ENCODE measurements at regions not wholly inside any gene's neighbourhood (a gene's known extent, or its start where the extent isn't known, plus 50 kb on each side); places are given as distances from the start of the nearest gene placed in this dataset.

GRCh38 chr4:93888308-93888707 is 59.8 kb downstream of the ATOH1 start:
- H3K27me3 ChIP-seq (ENCODE audit: control insufficient read depth in 3 of 3, insufficient read depth in 3 of 3, low read depth in 1 of 3, low read length in 3 of 3): no peaks in the 10 kb centered on the region
- DNase-seq (ENCODE audit: low spot score): no peak
- no peak overlapping the region for H3K23ac ChIP-seq (ENCODE audit: low read depth, low read length, poor library complexity)
- H4K91ac ChIP-seq (ENCODE audit: low read depth, low read length, poor library complexity): no peak overlapping the region
- no peak overlapping the region for H2BK120ac ChIP-seq (ENCODE audit: low read depth, low read length)
- no peak overlapping the region for H3K14ac ChIP-seq (ENCODE audit: low read length)
- H2BK5ac ChIP-seq (ENCODE audit: low read length): no peak overlapping the region
- H2AFZ ChIP-seq (ENCODE audit: low read length): no peak overlapping the region
- no peak overlapping the region for H4K8ac ChIP-seq (ENCODE audit: low read depth, low read length)
- no peak overlapping the region for H3K4me2 ChIP-seq (ENCODE audit: insufficient read depth, low read length, poor library complexity, severe bottlenecking)
- H3K36me3 ChIP-seq (replicated peaks in 1 of 2; ENCODE audit: control insufficient read depth in 2 of 2, insufficient read depth in 2 of 2, low read length in 2 of 2): no peaks in the 10 kb centered on the region
- no peak overlapping the region for H3K27ac ChIP-seq (replicated peaks; ENCODE audit: low read length)
- H3K18ac ChIP-seq (ENCODE audit: low read length): no peak overlapping the region
- no peaks in the 10 kb centered on the region for H3K4me1 ChIP-seq (ENCODE audit: control insufficient read depth in 2 of 2, insufficient read depth in 1 of 2, low read depth in 1 of 2, low read length in 2 of 2)
- H2BK12ac ChIP-seq (ENCODE audit: low read length): no peak overlapping the region
- H2AK5ac ChIP-seq (ENCODE audit: low read depth, low read length): no peak overlapping the region
- no peak overlapping the region for H3K9ac ChIP-seq (ENCODE audit: low read depth, low read length, poor library complexity)
- H3K4me3 ChIP-seq (ENCODE audit: low read length in 2 of 2): no peak overlapping the region
- no peaks in the 10 kb centered on the region for H3K79me1 ChIP-seq (ENCODE audit: low read depth, low read length)
- no peak overlapping the region for H3K4ac ChIP-seq (ENCODE audit: low read length)
- no peaks in the 10 kb centered on the region for H3K9me3 ChIP-seq (replicated peaks in 1 of 2; ENCODE audit: control insufficient read depth in 2 of 2, insufficient read depth in 1 of 2, low read depth in 1 of 2, low read length in 2 of 2)
- H2BK15ac ChIP-seq (ENCODE audit: low read length): no peak overlapping the region

- no peaks in the 10 kb centered on the region for H3K4me1 ChIP-seq (ENCODE audit: control insufficient read depth in 2 of 2, insufficient read depth in 1 of 2, low read depth in 1 of 2, low read length in 2 of 2)
- H4K8ac ChIP-seq (ENCODE audit: low read depth, low read length): no peak overlapping the region
- DNase-seq (ENCODE audit: low spot score): no peak
- no peak overlapping the region for H3K9ac ChIP-seq (ENCODE audit: low read depth, low read length, poor library complexity)
- H2BK5ac ChIP-seq (ENCODE audit: low read length): no peak overlapping the region
- no peaks in the 10 kb centered on the region for H3K9me3 ChIP-seq (replicated peaks in 1 of 2; ENCODE audit: control insufficient read depth in 2 of 2, insufficient read depth in 1 of 2, low read depth in 1 of 2, low read length in 2 of 2)
- no peaks in the 10 kb centered on the region for H3K27me3 ChIP-seq (ENCODE audit: control insufficient read depth in 3 of 3, insufficient read depth in 3 of 3, low read depth in 1 of 3, low read length in 3 of 3)
- no peaks in the 10 kb centered on the region for H3K36me3 ChIP-seq (replicated peaks in 1 of 2; ENCODE audit: control insufficient read depth in 2 of 2, insufficient read depth in 2 of 2, low read length in 2 of 2)
- H2BK12ac ChIP-seq (ENCODE audit: low read length): no peak overlapping the region
- no peak overlapping the region for H3K4ac ChIP-seq (ENCODE audit: low read length)
- no peak overlapping the region for H3K23ac ChIP-seq (ENCODE audit: low read depth, low read length, poor library complexity)
- no peak overlapping the region for H3K4me3 ChIP-seq (ENCODE audit: low read length in 2 of 2)
- H2AFZ ChIP-seq (ENCODE audit: low read length): no peak overlapping the region
- no peak overlapping the region for H2BK120ac ChIP-seq (ENCODE audit: low read depth, low read length)
- no peak overlapping the region for H4K91ac ChIP-seq (ENCODE audit: low read depth, low read length, poor library complexity)
- H2BK15ac ChIP-seq (ENCODE audit: low read length): no peak overlapping the region
- H3K4me2 ChIP-seq (ENCODE audit: insufficient read depth, low read length, poor library complexity, severe bottlenecking): no peak overlapping the region
- H3K14ac ChIP-seq (ENCODE audit: low read length): no peak overlapping the region
- no peak overlapping the region for H3K27ac ChIP-seq (replicated peaks; ENCODE audit: low read length)
- H3K79me1 ChIP-seq (ENCODE audit: low read depth, low read length): no peaks in the 10 kb centered on the region
- H2AK5ac ChIP-seq (ENCODE audit: low read depth, low read length): no peak overlapping the region
- H3K18ac ChIP-seq (ENCODE audit: low read length): no peak overlapping the region
Observed at GRCh38 chr4:93888768-93889167, 60.2 kb downstream of the ATOH1 start.

GRCh38 chr4:93891244-93891643 is 62.7 kb downstream of the ATOH1 start:
- Histone ChIP-seq H3K18ac (ENCODE audit: low read length) (no peak overlapping the region), H3K4me2 (ENCODE audit: insufficient read depth, low read length, poor library complexity, severe bottlenecking) (no peak overlapping the region), H2BK12ac (ENCODE audit: low read length) (no peak overlapping the region), H3K36me3 (replicated peaks in 1 of 2; ENCODE audit: control insufficient read depth in 2 of 2, insufficient read depth in 2 of 2, low read length in 2 of 2) (no peaks in the 10 kb centered on the region), H4K8ac (ENCODE audit: low read depth, low read length) (no peak overlapping the region), H3K23ac (ENCODE audit: low read depth, low read length, poor library complexity) (no peak overlapping the region), H2BK5ac (ENCODE audit: low read length) (no peak overlapping the region), H3K4me3 (ENCODE audit: low read length in 2 of 2) (no peak overlapping the region), H3K79me1 (ENCODE audit: low read depth, low read length) (no peaks in the 10 kb centered on the region), H3K27ac (replicated peaks; ENCODE audit: low read length) (no peak overlapping the region), H2BK120ac (ENCODE audit: low read depth, low read length) (no peak overlapping the region), H3K9me3 (replicated peaks in 1 of 2; ENCODE audit: control insufficient read depth in 2 of 2, insufficient read depth in 1 of 2, low read depth in 1 of 2, low read length in 2 of 2) (no peaks in the 10 kb centered on the region), H2AFZ (ENCODE audit: low read length) (no peak overlapping the region), H3K27me3 (ENCODE audit: control insufficient read depth in 3 of 3, insufficient read depth in 3 of 3, low read depth in 1 of 3, low read length in 3 of 3) (no peaks in the 10 kb centered on the region), H2BK15ac (ENCODE audit: low read length) (no peak overlapping the region), H2AK5ac (ENCODE audit: low read depth, low read length) (no peak overlapping the region), H3K4me1 (ENCODE audit: control insufficient read depth in 2 of 2, insufficient read depth in 1 of 2, low read depth in 1 of 2, low read length in 2 of 2) (no peaks in the 10 kb centered on the region), H3K4ac (ENCODE audit: low read length) (no peak overlapping the region), H4K91ac (ENCODE audit: low read depth, low read length, poor library complexity) (no peak overlapping the region), H3K14ac (ENCODE audit: low read length) (no peak overlapping the region), H3K9ac (ENCODE audit: low read depth, low read length, poor library complexity) (no peak overlapping the region)
- WGBS, 2 donors (ENCODE audit: extremely low coverage in 2 of 2, insufficient read length in 2 of 2, insufficient replicate concordance in 1 of 2): no CpG with 5 or more reads among the region's 2 CpGs
- no peak for DNase-seq (ENCODE audit: low spot score)

- H3K9me3 ChIP-seq (replicated peaks in 1 of 2; ENCODE audit: control insufficient read depth in 2 of 2, insufficient read depth in 1 of 2, low read depth in 1 of 2, low read length in 2 of 2): no peaks in the 10 kb centered on the region
- H2BK12ac ChIP-seq (ENCODE audit: low read length): no peak overlapping the region
- no peak for DNase-seq (ENCODE audit: low spot score)
- no peak overlapping the region for H4K91ac ChIP-seq (ENCODE audit: low read depth, low read length, poor library complexity)
- H2AFZ ChIP-seq (ENCODE audit: low read length): no peak overlapping the region
- H2BK120ac ChIP-seq (ENCODE audit: low read depth, low read length): no peak overlapping the region
- H3K4ac ChIP-seq (ENCODE audit: low read length): no peak overlapping the region
- no peak overlapping the region for H2AK5ac ChIP-seq (ENCODE audit: low read depth, low read length)
- H3K14ac ChIP-seq (ENCODE audit: low read length): no peak overlapping the region
- H3K9ac ChIP-seq (ENCODE audit: low read depth, low read length, poor library complexity): no peak overlapping the region
- no peaks in the 10 kb centered on the region for H3K27me3 ChIP-seq (ENCODE audit: control insufficient read depth in 3 of 3, insufficient read depth in 3 of 3, low read depth in 1 of 3, low read length in 3 of 3)
- H3K23ac ChIP-seq (ENCODE audit: low read depth, low read length, poor library complexity): no peak overlapping the region
- H2BK15ac ChIP-seq (ENCODE audit: low read length): no peak overlapping the region
- no CpG with 5 or more reads among the region's 2 CpGs for WGBS, 2 donors (ENCODE audit: extremely low coverage in 2 of 2, insufficient read length in 2 of 2, insufficient replicate concordance in 1 of 2)
- H3K4me1 ChIP-seq (ENCODE audit: control insufficient read depth in 2 of 2, insufficient read depth in 1 of 2, low read depth in 1 of 2, low read length in 2 of 2): no peaks in the 10 kb centered on the region
- H3K27ac ChIP-seq (replicated peaks; ENCODE audit: low read length): no peak overlapping the region
- H3K4me3 ChIP-seq (ENCODE audit: low read length in 2 of 2): no peak overlapping the region
- H3K18ac ChIP-seq (ENCODE audit: low read length): no peak overlapping the region
- H4K8ac ChIP-seq (ENCODE audit: low read depth, low read length): no peak overlapping the region
- H3K36me3 ChIP-seq (replicated peaks in 1 of 2; ENCODE audit: control insufficient read depth in 2 of 2, insufficient read depth in 2 of 2, low read length in 2 of 2): no peaks in the 10 kb centered on the region
- no peak overlapping the region for H3K4me2 ChIP-seq (ENCODE audit: insufficient read depth, low read length, poor library complexity, severe bottlenecking)
- no peaks in the 10 kb centered on the region for H3K79me1 ChIP-seq (ENCODE audit: low read depth, low read length)
- no peak overlapping the region for H2BK5ac ChIP-seq (ENCODE audit: low read length)
Observed at GRCh38 chr4:93894995-93895394, 66.4 kb downstream of the ATOH1 start.

Data from neuronal stem cell (in vitro differentiated cells).